HEK293 (cell line): ENCODE measurements at regions not wholly inside any gene's neighbourhood (a gene's known extent, or its start where the extent isn't known, plus 50 kb on each side); places are given as distances from the start of the nearest gene placed in this dataset.

Experiments used
- CTCF ChIA-PET: fragments of 350-600 bp; formaldehyde crosslinking; extraction: SDS; loops from one replicate; lab custom pipeline; 2021; ENCODE audit warnings: antibody characterized with exemption; lab: Yijun Ruan, JAX
- POLR2A ChIA-PET: fragments of 300-600 bp; formaldehyde crosslinking; extraction: SDS; loops from one replicate; lab custom pipeline; 2020; ENCODE audit warnings: antibody characterized with exemption, inconsistent platforms; lab: Yijun Ruan, JAX
- H3K27ac ChIP-seq: fragments of 200-500 bp; sonication (Bioruptor generic); 2 replicates; pipeline ENCODE4 v1.5.1; 2014; ENCODE audit warnings: low read depth, low read length, control low read depth, inconsistent platforms; ENCODE audit errors: extremely low read depth
- H3K36me3 ChIP-seq, 2 experiments: fragments of 200-500 bp in 1 of 2; sonication (Bioruptor generic) in 1 of 2; 1 replicate in 1 of 2; 2 replicates in 1 of 2; pipeline ENCODE4 v1.5.1; 2014 to 2017; ENCODE audit warnings: inconsistent platforms in 2 of 2, low read length in 2 of 2; ENCODE audit not compliant: control insufficient read depth in 2 of 2, insufficient read depth in 1 of 2
- H3K4me1 ChIP-seq: fragments of 200-500 bp; sonication (Bioruptor generic); 2 replicates; pipeline ENCODE4 v1.5.1; 2014; ENCODE audit warnings: mild to moderate bottlenecking, low read length, inconsistent platforms; ENCODE audit not compliant: control insufficient read depth, insufficient read depth
- H3K4me3 ChIP-seq: 2 replicates; pipeline ENCODE4 v1.5.1; 2011; ENCODE audit warnings: low read depth, mild to moderate bottlenecking, control low read depth, low read length, moderate library complexity
- H3K9me3 ChIP-seq: fragments of 200-500 bp; sonication (Bioruptor generic); 2 replicates; pipeline ENCODE4 v1.5.1; 2014; ENCODE audit warnings: low read depth, low read length, inconsistent platforms; ENCODE audit not compliant: control insufficient read depth, insufficient read depth
- ATF2 ChIP-seq: fragments of 450-650 bp; formaldehyde crosslinking; IDR thresholded peaks from 2 replicates; pipeline ENCODE4 v1.5.1; 2016; ENCODE audit warnings: missing biosample characterization, missing genetic modification characterization, low read depth
- FEZF1 ChIP-seq: fragments of 450-650 bp; formaldehyde crosslinking; IDR thresholded peaks from 2 replicates; pipeline ENCODE4 v1.5.1; 2016; ENCODE audit warnings: missing biosample characterization, missing genetic modification characterization
- GLI2 ChIP-seq: fragments of 450-650 bp; formaldehyde crosslinking; IDR thresholded peaks from 2 replicates; pipeline ENCODE4; 2017; ENCODE audit warnings: missing biosample characterization, missing genetic modification characterization, low read depth, borderline replicate concordance
- HOXA7 ChIP-seq: sonication (generic); formaldehyde crosslinking; IDR thresholded peaks from 2 replicates; pipeline ENCODE4 v1.8.1; 2022; ENCODE audit warnings: missing genetic modification reagents, borderline replicate concordance
- PBX3 ChIP-seq: sonication (generic); formaldehyde crosslinking; IDR thresholded peaks from 2 replicates; pipeline ENCODE4 v1.8.1; 2022; ENCODE audit warnings: mild to moderate bottlenecking, moderate library complexity, missing genetic modification reagents
- SP2 ChIP-seq: fragments of 450-650 bp; formaldehyde crosslinking; IDR thresholded peaks from 2 replicates; pipeline ENCODE4 v1.5.1; 2016; ENCODE audit warnings: missing biosample characterization, missing genetic modification characterization
- TRIM28 ChIP-seq: IDR thresholded peaks from 2 replicates; pipeline ENCODE4 v1.6.1; 2011; ENCODE audit warnings: low read length, control low read depth, borderline replicate concordance
- ZBTB17 ChIP-seq: fragments of 450-650 bp; formaldehyde crosslinking; IDR thresholded peaks from 2 replicates; pipeline ENCODE4 v1.5.1; 2016; ENCODE audit warnings: missing biosample characterization, missing genetic modification characterization
- ZBTB20 ChIP-seq: fragments of 450-650 bp; formaldehyde crosslinking; IDR thresholded peaks from 2 replicates; pipeline ENCODE4 v1.5.1; 2016; ENCODE audit warnings: missing biosample characterization, missing genetic modification characterization
- ZBTB6 ChIP-seq: fragments of 450-650 bp; formaldehyde crosslinking; IDR thresholded peaks from 2 replicates; pipeline ENCODE4 v1.5.1; 2017; ENCODE audit warnings: missing biosample characterization, missing genetic modification characterization
- ZNF175 ChIP-seq: fragments of 450-650 bp; formaldehyde crosslinking; IDR thresholded peaks from 2 replicates; pipeline ENCODE4 v1.5.1; 2016; ENCODE audit warnings: missing biosample characterization, missing genetic modification characterization
- ZNF266 ChIP-seq: fragments of 450-650 bp; formaldehyde crosslinking; IDR thresholded peaks from 2 replicates; pipeline ENCODE4 v1.5.1; 2016; ENCODE audit warnings: missing biosample characterization, missing genetic modification characterization, low read depth
- ZNF341 ChIP-seq: fragments of 450-650 bp; formaldehyde crosslinking; IDR thresholded peaks from 2 replicates; pipeline ENCODE4; 2016; ENCODE audit warnings: low read depth, missing biosample characterization, missing genetic modification characterization
- ZNF416 ChIP-seq: fragments of 450-650 bp; formaldehyde crosslinking; IDR thresholded peaks from 2 replicates; pipeline ENCODE4 v1.5.1; 2016; ENCODE audit warnings: missing biosample characterization, missing genetic modification characterization
- ZNF626 ChIP-seq: fragments of 450-650 bp; sonication (Bioruptor Pico); formaldehyde crosslinking; IDR thresholded peaks from 2 replicates; pipeline ENCODE4 v1.5.1; 2018; ENCODE audit warnings: missing biosample characterization, missing genetic modification characterization, inconsistent platforms
- ZNF654 ChIP-seq: fragments of 450-650 bp; formaldehyde crosslinking; IDR thresholded peaks from 2 replicates; pipeline ENCODE4 v1.5.1; 2016; ENCODE audit warnings: low read depth, missing biosample characterization, missing genetic modification characterization
- ZNF664 ChIP-seq: fragments of 450-650 bp; formaldehyde crosslinking; IDR thresholded peaks from 2 replicates; pipeline ENCODE4 v1.5.1; 2016; ENCODE audit warnings: missing biosample characterization, missing genetic modification characterization
- ZNF670 ChIP-seq: fragments of 450-650 bp; formaldehyde crosslinking; IDR thresholded peaks from 2 replicates; pipeline ENCODE4 v1.5.1; 2016; ENCODE audit warnings: missing biosample characterization, missing genetic modification characterization, low read depth
- ZNF692 ChIP-seq: fragments of 450-650 bp; formaldehyde crosslinking; IDR thresholded peaks from 2 replicates; pipeline ENCODE4 v1.5.1; 2016; ENCODE audit warnings: missing biosample characterization, missing genetic modification characterization
- ZNF747 ChIP-seq: fragments of 450-650 bp; formaldehyde crosslinking; IDR thresholded peaks from 2 replicates; pipeline ENCODE4 v1.5.1; 2016; ENCODE audit warnings: missing biosample characterization, missing genetic modification characterization
- ZNF768 ChIP-seq: fragments of 450-650 bp; formaldehyde crosslinking; IDR thresholded peaks from 2 replicates; pipeline ENCODE4 v1.5.1; 2018; ENCODE audit warnings: missing biosample characterization, mild to moderate bottlenecking, missing genetic modification characterization
- ZNF830 ChIP-seq: fragments of 450-650 bp; IDR thresholded peaks from 2 replicates; pipeline ENCODE4 v1.5.0; 2018; ENCODE audit warnings: missing biosample characterization, missing genetic modification characterization, low read depth, mild to moderate bottlenecking, moderate library complexity
- ZSCAN23 ChIP-seq: fragments of 450-650 bp; formaldehyde crosslinking; IDR thresholded peaks from 2 replicates; pipeline ENCODE4 v1.5.1; 2016; ENCODE audit warnings: missing biosample characterization, missing genetic modification characterization
- TF ChIP-seq, protein P1 (sequence below): fragments of 450-650 bp; formaldehyde crosslinking; IDR thresholded peaks from 2 replicates; pipeline ENCODE4 v1.5.1; 2017; ENCODE audit warnings: missing biosample characterization, missing genetic modification characterization

DNA sequence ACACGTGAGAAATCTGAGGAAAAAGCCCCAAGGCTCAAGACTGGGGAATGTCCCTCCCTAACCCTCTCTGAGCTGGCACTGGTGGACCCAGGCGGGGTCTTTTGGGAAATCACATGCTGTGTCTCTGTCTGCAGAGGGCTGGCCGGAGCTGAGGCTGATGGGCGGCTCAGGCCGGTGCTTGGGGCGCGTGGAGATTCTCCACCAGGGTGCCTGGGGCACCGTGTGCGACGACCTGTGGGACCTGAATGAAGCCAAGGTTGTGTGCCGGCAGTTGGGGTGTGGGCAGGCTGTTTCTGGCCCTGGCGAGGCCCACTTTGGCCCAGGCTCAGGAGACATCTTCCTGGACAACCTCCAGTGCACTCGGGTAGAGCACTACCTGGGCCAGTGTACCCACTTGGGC is 65.7 kb downstream of the CUZD1 start:
- Histone ChIP-seq H3K4me3 (no peak overlapping the region), H3K9me3 (no peaks in the 10 kb centered on the region), H3K36me3 (no peaks in the 10 kb centered on the region), H3K27ac (no peak overlapping the region), H3K4me1 (no peaks in the 10 kb centered on the region)
- POLR2A ChIA-PET = no interaction called here
- TF ChIP-seq ZNF266 (tag by site-specific recombination) (no peak), ZNF692 (tag by site-specific recombination) (no peak), ZNF626 (tag by site-specific recombination) (no peak), ZNF664 (tag by site-specific recombination) (no peak), HOXA7 (CRISPR knock-in tag) (no peak), ZNF416 (tag by site-specific recombination) (no peak), ZNF175 (no peak), ZBTB17 (no peak), ATF2 (tag by site-specific recombination) (no peak), PBX3 (no peak), ZNF768 (tag by site-specific recombination) (no peak), TRIM28 (no peak), ZNF654 (tag by site-specific recombination) (no peak)
- TF ChIP-seq, protein P1, sequence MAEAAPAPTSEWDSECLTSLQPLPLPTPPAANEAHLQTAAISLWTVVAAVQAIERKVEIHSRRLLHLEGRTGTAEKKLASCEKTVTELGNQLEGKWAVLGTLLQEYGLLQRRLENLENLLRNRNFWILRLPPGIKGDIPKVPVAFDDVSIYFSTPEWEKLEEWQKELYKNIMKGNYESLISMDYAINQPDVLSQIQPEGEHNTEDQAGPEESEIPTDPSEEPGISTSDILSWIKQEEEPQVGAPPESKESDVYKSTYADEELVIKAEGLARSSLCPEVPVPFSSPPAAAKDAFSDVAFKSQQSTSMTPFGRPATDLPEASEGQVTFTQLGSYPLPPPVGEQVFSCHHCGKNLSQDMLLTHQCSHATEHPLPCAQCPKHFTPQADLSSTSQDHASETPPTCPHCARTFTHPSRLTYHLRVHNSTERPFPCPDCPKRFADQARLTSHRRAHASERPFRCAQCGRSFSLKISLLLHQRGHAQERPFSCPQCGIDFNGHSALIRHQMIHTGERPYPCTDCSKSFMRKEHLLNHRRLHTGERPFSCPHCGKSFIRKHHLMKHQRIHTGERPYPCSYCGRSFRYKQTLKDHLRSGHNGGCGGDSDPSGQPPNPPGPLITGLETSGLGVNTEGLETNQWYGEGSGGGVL (tag by site-specific recombination) = no peak
- CTCF ChIA-PET = interaction anchor here (0.6 to 1.4 kb wide), 3 partner anchors 20 to 131 kb away, joined by 3 to 4 read pairs (median 3); no protein-coding TSS in a partner anchor

- TF ChIP-seq ZBTB17 = no peak
- TF ChIP-seq ZNF747 = no peak
- no peak for TF ChIP-seq ZBTB20 (tag by site-specific recombination)
- no peak for TF ChIP-seq GLI2 (tag by site-specific recombination)
- TF ChIP-seq FEZF1 (tag by site-specific recombination) = no peak
- TF ChIP-seq ZNF341 (tag by site-specific recombination) = no peak
- no peak for TF ChIP-seq ZBTB6 (tag by site-specific recombination)
- no peak for TF ChIP-seq SP2 (tag by site-specific recombination)
- no peak for TF ChIP-seq ZNF670 (tag by site-specific recombination)
- no peak for TF ChIP-seq ZNF830 (tag by site-specific recombination)
- no peak for TF ChIP-seq ZSCAN23
- H3K4me1 ChIP-seq = no peaks in the 10 kb centered on the region
- ChIA-PET POLR2A (no interaction called here), CTCF (no interaction called here)
- H3K4me3 ChIP-seq = no peak overlapping the region
- no peak overlapping the region for H3K27ac ChIP-seq
- no peaks in the 10 kb centered on the region for H3K9me3 ChIP-seq
- H3K36me3 ChIP-seq = no peaks in the 10 kb centered on the region
Observed at GRCh38 chr10:122777515-122778059, 68.1 kb downstream of the CUZD1 start.
